Type B pancreatic cell (in vitro differentiated cells): ENCODE measurements at regions not wholly inside any gene's neighbourhood (a gene's known extent, or its start where the extent isn't known, plus 50 kb on each side); places are given as distances from the start of the nearest gene placed in this dataset.

ENCODE experiments used
- DNase-seq: peaks from one replicate; pipeline ENCODE4 v3.0.0; 2021; ENCODE audit warnings: mixed read lengths; ENCODE audit not compliant: unreplicated experiment; ENCODE audit errors: extremely low spot score
- H3K27ac Mint-ChIP-seq: 2 replicates; pipeline ENCODE4 v1.8.0; 2021; ENCODE audit warnings: mild to moderate bottlenecking, mixed read lengths
- H3K27me3 Mint-ChIP-seq: 2 replicates; pipeline ENCODE4 v1.8.0; 2021; ENCODE audit warnings: mixed read lengths
- H3K36me3 Mint-ChIP-seq: 2 replicates; pipeline ENCODE4 v1.8.0; 2021; ENCODE audit warnings: mixed read lengths
- H3K4me1 Mint-ChIP-seq: one replicate; pipeline ENCODE4 v1.8.0; 2021; ENCODE audit warnings: mixed read lengths; ENCODE audit not compliant: unreplicated experiment
- H3K4me3 Mint-ChIP-seq: 2 replicates; pipeline ENCODE4 v1.8.0; 2021; ENCODE audit warnings: mild to moderate bottlenecking, mixed read lengths
- H3K9me3 Mint-ChIP-seq: 2 replicates; pipeline ENCODE4 v1.8.0; 2021; ENCODE audit warnings: mixed read lengths
- TF ChIP-seq, protein P1 (sequence below): fragments of 200-600 bp; sonication (generic); conservative IDR thresholded peaks from 2 replicates; pipeline ENCODE4 v1.5.0; 2021; ENCODE audit warnings: antibody characterized with exemption, mild to moderate bottlenecking

DNA sequence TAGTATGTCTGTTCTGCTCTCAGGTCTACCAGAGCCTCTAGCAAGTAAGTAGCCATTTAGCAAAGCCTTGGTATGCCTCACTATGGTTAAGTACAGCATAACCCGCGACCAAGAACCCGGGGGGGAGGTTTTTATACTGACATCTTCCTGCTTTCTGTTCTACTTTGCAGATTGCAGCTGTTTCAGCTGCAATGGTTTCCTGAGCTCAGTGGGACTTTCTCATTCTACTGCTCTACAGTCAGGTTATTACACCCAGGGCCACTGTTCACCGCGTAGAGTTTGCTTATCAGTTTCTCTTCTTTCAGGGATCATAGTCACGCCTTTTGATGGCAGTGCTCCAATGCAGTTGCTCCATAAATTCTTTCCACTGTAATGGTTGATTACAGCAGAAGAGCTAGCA, 631.3 kb downstream of the TFAP2A start:
- Mint-ChIP-seq H3K27ac (no peak overlapping the region), H3K4me3 (no peak overlapping the region), H3K27me3 (no peaks in the 10 kb centered on the region), H3K9me3 (no peaks in the 10 kb centered on the region), H3K36me3 (no peaks in the 10 kb centered on the region), H3K4me1 (no peaks in the 10 kb centered on the region)
- DNase-seq, result no peak
- TF ChIP-seq, protein P1, sequence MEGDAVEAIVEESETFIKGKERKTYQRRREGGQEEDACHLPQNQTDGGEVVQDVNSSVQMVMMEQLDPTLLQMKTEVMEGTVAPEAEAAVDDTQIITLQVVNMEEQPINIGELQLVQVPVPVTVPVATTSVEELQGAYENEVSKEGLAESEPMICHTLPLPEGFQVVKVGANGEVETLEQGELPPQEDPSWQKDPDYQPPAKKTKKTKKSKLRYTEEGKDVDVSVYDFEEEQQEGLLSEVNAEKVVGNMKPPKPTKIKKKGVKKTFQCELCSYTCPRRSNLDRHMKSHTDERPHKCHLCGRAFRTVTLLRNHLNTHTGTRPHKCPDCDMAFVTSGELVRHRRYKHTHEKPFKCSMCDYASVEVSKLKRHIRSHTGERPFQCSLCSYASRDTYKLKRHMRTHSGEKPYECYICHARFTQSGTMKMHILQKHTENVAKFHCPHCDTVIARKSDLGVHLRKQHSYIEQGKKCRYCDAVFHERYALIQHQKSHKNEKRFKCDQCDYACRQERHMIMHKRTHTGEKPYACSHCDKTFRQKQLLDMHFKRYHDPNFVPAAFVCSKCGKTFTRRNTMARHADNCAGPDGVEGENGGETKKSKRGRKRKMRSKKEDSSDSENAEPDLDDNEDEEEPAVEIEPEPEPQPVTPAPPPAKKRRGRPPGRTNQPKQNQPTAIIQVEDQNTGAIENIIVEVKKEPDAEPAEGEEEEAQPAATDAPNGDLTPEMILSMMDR, result no peak

DNA sequence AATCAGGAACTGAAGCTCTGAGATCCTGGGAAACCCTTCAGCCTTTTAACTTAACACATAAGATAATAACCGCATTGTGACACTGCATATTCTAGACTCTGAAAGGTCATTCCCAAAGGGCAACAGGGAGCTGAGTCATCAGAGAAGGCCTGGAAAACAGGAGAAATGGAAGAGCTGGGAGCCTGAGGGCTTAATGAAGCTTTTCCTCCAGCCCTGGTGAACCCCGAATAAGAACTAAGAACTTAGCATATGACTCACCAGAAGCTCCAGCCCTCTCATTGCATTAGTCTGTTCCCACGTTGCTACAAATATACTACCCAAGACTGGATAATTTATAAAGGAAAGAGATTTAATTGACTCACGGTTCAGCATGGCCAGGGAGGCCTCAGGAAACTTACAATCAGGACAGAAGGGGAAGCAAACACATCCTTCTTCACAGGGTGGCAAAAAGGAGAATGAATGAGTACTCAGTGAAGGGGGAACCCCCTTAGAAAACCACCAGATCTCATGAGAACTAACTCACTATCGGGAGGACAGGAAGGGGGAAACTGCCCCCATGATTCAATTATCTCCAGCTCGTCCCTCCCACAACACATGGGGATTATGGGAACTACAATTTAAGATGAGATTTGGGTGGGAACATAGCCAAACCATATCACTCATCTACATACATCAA, 648.5 kb downstream of the TFAP2A start:
- TF ChIP-seq, protein P1, result no peak
- Mint-ChIP-seq H3K27me3 (no peaks in the 10 kb centered on the region), H3K27ac (no peak overlapping the region), H3K9me3 (no peaks in the 10 kb centered on the region), H3K4me3 (no peak overlapping the region), H3K4me1 (peaks cover 6% of the 10 kb centered on the region), H3K36me3 (no peaks in the 10 kb centered on the region)
- DNase-seq, result no peak

DNA sequence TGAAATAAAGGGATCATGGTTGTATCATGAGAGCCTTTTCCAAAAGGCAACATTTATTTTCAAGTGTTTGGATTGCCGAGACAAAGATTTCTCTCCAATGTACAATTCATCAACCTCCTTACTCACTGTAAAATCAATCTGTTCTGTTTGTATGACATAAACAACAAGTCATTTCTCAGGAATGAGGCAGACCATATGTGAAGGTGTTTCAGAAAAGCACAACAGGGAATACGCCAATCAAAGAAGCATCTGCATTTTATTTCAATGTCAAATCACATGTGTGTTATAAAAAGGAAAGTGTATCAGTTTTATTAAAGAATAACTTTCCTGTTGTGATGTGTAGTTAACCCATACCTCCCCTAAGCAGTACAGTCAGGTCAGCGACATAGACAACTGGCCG, 653.7 kb downstream of the TFAP2A start:
- Mint-ChIP-seq H3K9me3 (no peaks in the 10 kb centered on the region), H3K27ac (no peak overlapping the region), H3K4me1 (peaks cover 1% of the 10 kb centered on the region), H3K27me3 (no peaks in the 10 kb centered on the region), H3K36me3 (no peaks in the 10 kb centered on the region), H3K4me3 (no peak overlapping the region)
- TF ChIP-seq, protein P1, result no peak
- no peak for DNase-seq

DNA sequence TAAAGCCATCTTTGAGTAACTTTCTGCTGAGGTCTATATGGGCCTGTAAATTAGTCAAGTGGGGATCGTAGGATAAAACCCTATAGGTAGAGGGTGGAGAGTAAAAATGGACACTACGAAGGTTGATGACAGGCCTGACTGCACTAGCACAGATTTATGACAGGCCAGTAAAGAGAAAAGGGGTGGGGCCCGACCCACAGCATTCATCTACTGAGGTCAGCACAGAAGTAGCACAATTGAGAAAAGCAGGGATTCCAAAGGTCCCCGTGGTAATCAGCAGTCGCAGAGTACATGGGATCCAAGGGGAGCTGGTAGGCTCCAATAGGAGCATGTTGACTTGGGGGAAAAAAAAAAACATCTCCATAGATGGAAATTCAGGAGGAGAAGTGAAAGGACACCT, 660.4 kb downstream of the TFAP2A start:
- Mint-ChIP-seq H3K27ac (no peak overlapping the region), H3K4me1 (no peaks in the 10 kb centered on the region), H3K27me3 (no peaks in the 10 kb centered on the region), H3K4me3 (no peak overlapping the region), H3K9me3 (peaks cover 7% of the 10 kb centered on the region), H3K36me3 (no peaks in the 10 kb centered on the region)
- no peak for DNase-seq
- TF ChIP-seq, protein P1, result no peak

DNA sequence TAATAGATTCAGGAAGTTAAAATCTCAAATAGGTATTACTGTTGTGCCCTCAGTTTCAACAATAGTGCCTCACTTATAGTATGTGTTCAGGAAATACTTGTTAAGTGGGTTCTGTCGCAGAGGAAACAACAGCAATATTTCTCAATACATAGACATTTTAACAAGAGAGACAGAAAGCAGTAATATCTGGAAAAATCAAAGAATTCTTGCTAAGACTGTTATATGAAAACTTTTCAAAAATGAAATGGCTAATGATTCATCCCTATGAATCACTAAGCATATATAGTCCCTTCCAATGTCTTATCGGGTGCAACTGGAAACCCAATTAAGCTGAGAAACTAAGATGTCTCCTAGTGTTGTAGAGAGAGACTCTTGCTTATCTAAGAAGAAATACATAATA, 668.9 kb downstream of the TFAP2A start:
- Mint-ChIP-seq H3K4me3 (no peak overlapping the region), H3K36me3 (no peaks in the 10 kb centered on the region), H3K9me3 (no peaks in the 10 kb centered on the region), H3K4me1 (no peaks in the 10 kb centered on the region), H3K27ac (no peak overlapping the region), H3K27me3 (no peaks in the 10 kb centered on the region)
- TF ChIP-seq, protein P1, result no peak
- no peak for DNase-seq

DNA sequence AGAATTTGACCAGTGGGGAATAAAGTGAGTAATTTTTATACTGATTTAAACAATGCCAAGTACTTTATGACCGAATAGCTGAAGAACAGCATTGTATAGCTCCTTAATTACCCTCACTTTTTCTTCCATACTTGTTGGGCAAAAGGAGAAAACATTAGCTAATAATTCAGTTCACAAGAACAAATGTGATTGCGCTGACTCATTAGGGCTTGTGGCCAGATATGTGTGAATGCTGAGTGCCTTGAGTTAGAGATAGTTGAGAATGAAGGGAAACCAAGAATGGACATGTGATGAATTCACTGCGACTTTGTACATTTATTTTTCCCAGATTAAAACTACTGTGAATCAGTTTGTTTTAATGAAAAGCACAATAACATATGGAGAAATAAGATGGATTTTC, 669.4 kb downstream of the TFAP2A start:
- no peaks in the 10 kb centered on the region for H3K4me1 Mint-ChIP-seq
- no peaks in the 10 kb centered on the region for H3K36me3 Mint-ChIP-seq
- no peaks in the 10 kb centered on the region for H3K9me3 Mint-ChIP-seq
- no peaks in the 10 kb centered on the region for H3K27me3 Mint-ChIP-seq
- H3K4me3 Mint-ChIP-seq, result no peak overlapping the region
- no peak for DNase-seq
- TF ChIP-seq, protein P1, result no peak
- H3K27ac Mint-ChIP-seq, result no peak overlapping the region
